ENCODE measurements at regions not wholly inside any gene's neighbourhood (a gene's known extent, or its start where the extent isn't known, plus 50 kb on each side); places are given as distances from the start of the nearest gene placed in this dataset.

DNA sequence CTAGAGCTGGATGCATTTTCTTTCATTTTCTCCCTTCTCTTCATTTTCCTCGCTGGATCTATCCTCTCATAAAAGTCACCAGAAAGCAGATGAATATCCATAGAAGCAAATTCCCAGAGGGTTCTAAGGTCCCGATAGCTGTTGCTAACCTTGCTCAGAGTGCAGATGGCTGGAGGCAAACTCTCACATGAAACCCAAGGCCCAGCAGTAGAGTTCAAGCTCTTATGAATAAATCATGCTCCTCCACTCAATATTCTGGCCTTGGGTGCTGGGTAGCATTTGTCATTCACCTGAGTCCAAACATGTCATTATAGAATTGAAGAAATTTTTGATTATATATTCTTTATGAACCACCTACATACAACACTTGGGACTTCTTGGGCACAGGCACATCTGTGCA, 539.7 kb upstream of the MARCKS start:
- no peak overlapping the region for H3K4me3 ChIP-seq (ENCODE audit: low read depth in 1 of 3, low read length in 3 of 3)
- WGBS: 95% methylated on average over 2 of the region's 2 CpGs
- no peaks in the 10 kb centered on the region for H3K9me3 ChIP-seq (ENCODE audit: control insufficient read depth in 4 of 4, low read length in 3 of 4)
- TF ChIP-seq HNF4A (conservative IDR thresholded peaks at IDR 0.05) (no peak), MAX (IDR thresholded peaks at IDR 0.05) (no peak), CTCF (IDR thresholded peaks at IDR 0.05; ENCODE audit: low read depth, low read length, missing input control) (no peak), HNF4G (IDR thresholded peaks at IDR 0.05) (no peak), FOXA2 (IDR thresholded peaks at IDR 0.05) (no peak), NR2F2 (IDR thresholded peaks at IDR 0.05) (no peak), YY1 (IDR thresholded peaks at IDR 0.05) (no peak), RAD21 (IDR thresholded peaks at IDR 0.05) (no peak), GABPA (IDR thresholded peaks at IDR 0.05 in 1 of 2, conservative IDR thresholded peaks at IDR 0.05 in 1 of 2) (no peak), RXRA (IDR thresholded peaks at IDR 0.05) (no peak), JUND (IDR thresholded peaks at IDR 0.05) (no peak), SP1 (IDR thresholded peaks at IDR 0.05) (no peak), FOXA1 (IDR thresholded peaks at IDR 0.05) (no peak), EGR1 (IDR thresholded peaks at IDR 0.05; ENCODE audit: low read depth in 2 of 2) (no peak), ZBTB33 (IDR thresholded peaks at IDR 0.05) (no peak), TAF1 (conservative IDR thresholded peaks at IDR 0.05) (no peak)
- TF ChIP-seq, protein P1, sequence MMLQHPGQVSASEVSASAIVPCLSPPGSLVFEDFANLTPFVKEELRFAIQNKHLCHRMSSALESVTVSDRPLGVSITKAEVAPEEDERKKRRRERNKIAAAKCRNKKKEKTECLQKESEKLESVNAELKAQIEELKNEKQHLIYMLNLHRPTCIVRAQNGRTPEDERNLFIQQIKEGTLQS (IDR thresholded peaks at IDR 0.05): no peak
- TF ChIP-seq, protein P2, sequence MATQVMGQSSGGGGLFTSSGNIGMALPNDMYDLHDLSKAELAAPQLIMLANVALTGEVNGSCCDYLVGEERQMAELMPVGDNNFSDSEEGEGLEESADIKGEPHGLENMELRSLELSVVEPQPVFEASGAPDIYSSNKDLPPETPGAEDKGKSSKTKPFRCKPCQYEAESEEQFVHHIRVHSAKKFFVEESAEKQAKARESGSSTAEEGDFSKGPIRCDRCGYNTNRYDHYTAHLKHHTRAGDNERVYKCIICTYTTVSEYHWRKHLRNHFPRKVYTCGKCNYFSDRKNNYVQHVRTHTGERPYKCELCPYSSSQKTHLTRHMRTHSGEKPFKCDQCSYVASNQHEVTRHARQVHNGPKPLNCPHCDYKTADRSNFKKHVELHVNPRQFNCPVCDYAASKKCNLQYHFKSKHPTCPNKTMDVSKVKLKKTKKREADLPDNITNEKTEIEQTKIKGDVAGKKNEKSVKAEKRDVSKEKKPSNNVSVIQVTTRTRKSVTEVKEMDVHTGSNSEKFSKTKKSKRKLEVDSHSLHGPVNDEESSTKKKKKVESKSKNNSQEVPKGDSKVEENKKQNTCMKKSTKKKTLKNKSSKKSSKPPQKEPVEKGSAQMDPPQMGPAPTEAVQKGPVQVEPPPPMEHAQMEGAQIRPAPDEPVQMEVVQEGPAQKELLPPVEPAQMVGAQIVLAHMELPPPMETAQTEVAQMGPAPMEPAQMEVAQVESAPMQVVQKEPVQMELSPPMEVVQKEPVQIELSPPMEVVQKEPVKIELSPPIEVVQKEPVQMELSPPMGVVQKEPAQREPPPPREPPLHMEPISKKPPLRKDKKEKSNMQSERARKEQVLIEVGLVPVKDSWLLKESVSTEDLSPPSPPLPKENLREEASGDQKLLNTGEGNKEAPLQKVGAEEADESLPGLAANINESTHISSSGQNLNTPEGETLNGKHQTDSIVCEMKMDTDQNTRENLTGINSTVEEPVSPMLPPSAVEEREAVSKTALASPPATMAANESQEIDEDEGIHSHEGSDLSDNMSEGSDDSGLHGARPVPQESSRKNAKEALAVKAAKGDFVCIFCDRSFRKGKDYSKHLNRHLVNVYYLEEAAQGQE (IDR thresholded peaks at IDR 0.05): no peak
- H3K27me3 ChIP-seq (ENCODE audit: control insufficient read depth in 4 of 4, insufficient read depth in 4 of 4, low read length in 3 of 4): no peaks in the 10 kb centered on the region
- DNase-seq (ENCODE audit: low spot score): no peak
- no peak overlapping the region for H3K9ac ChIP-seq (ENCODE audit: low read depth in 1 of 2, low read length in 2 of 2)
- H3K27ac ChIP-seq (ENCODE audit: low read depth in 1 of 2, low read length in 2 of 2): no peak overlapping the region
- no peaks in the 10 kb centered on the region for H3K4me1 ChIP-seq (ENCODE audit: control insufficient read depth in 4 of 4, insufficient read depth in 4 of 4, low read length in 3 of 4)
- no peaks in the 10 kb centered on the region for H3K36me3 ChIP-seq (ENCODE audit: control insufficient read depth in 4 of 4, insufficient read depth in 3 of 4, low read depth in 1 of 4, low read length in 3 of 4)
